ENCODE measurements at regions not wholly inside any gene's neighbourhood (a gene's known extent, or its start where the extent isn't known, plus 50 kb on each side); places are given as distances from the start of the nearest gene placed in this dataset.
"Not testable (repeated sequence)": the region's sequence is repeated elsewhere in the genome, so short reads cannot be mapped to it uniquely, and the experiment has no call there.

GRCh38 chr5:39618391-39618790 is 193.6 kb upstream of the DAB2 start:
- Histone ChIP-seq H3K4me3 (replicated peaks in 1 of 4; ENCODE audit: control extremely low read depth in 1 of 4, insufficient read depth in 1 of 4, low read depth in 3 of 4, low read length in 4 of 4) (no peak overlapping the region), H3K9ac (ENCODE audit: insufficient read depth, low read length) (no peak overlapping the region), H4K20me1 (ENCODE audit: control insufficient read depth, extremely low read depth, insufficient read depth, low read length) (no peaks in the 10 kb centered on the region), H3K4me2 (ENCODE audit: extremely low read depth, insufficient read depth, low read length) (no peak overlapping the region), H3K27ac (ENCODE audit: insufficient read depth, low read length) (no peak overlapping the region), H3K79me2 (ENCODE audit: control insufficient read depth, insufficient read depth, low read length) (no peaks in the 10 kb centered on the region), H2AFZ (ENCODE audit: low read length) (no peak overlapping the region), H3K4me1 (ENCODE audit: control insufficient read depth, extremely low read depth, insufficient read depth, low read length) (no peaks in the 10 kb centered on the region), H3K9me3 (ENCODE audit: control insufficient read depth, insufficient read depth, low read depth, low read length) (no peaks in the 10 kb centered on the region), H3K36me3 (ENCODE audit: control insufficient read depth, insufficient read depth, low read length) (no peaks in the 10 kb centered on the region), H3K27me3 (ENCODE audit: control insufficient read depth, insufficient read depth, low read length) (no peaks in the 10 kb centered on the region)
- DNase-seq (ENCODE audit: low read depth in 2 of 2), result no peak
- TF ChIP-seq EZH2 (IDR thresholded peaks at IDR 0.05; ENCODE audit: low read length, missing control alignments) (no peak), CTCF (conservative IDR thresholded peaks at IDR 0.05 in 1 of 2, IDR thresholded peaks at IDR 0.05 in 1 of 2; ENCODE audit: low read depth in 1 of 2, low read length in 2 of 2) (no peak)

GRCh38 chr5:39616131-39616530 is 191.4 kb upstream of the DAB2 start:
- Histone ChIP-seq H3K4me1 (ENCODE audit: control insufficient read depth, extremely low read depth, insufficient read depth, low read length) (no peaks in the 10 kb centered on the region), H4K20me1 (ENCODE audit: control insufficient read depth, extremely low read depth, insufficient read depth, low read length) (no peaks in the 10 kb centered on the region), H3K27me3 (ENCODE audit: control insufficient read depth, insufficient read depth, low read length) (no peaks in the 10 kb centered on the region), H3K4me2 (ENCODE audit: extremely low read depth, insufficient read depth, low read length) (no peak overlapping the region), H3K36me3 (ENCODE audit: control insufficient read depth, insufficient read depth, low read length) (no peaks in the 10 kb centered on the region), H3K9ac (ENCODE audit: insufficient read depth, low read length) (no peak overlapping the region), H3K9me3 (ENCODE audit: control insufficient read depth, insufficient read depth, low read depth, low read length) (no peaks in the 10 kb centered on the region), H2AFZ (ENCODE audit: low read length) (no peak overlapping the region), H3K79me2 (ENCODE audit: control insufficient read depth, insufficient read depth, low read length) (no peaks in the 10 kb centered on the region), H3K4me3 (replicated peaks in 1 of 4; ENCODE audit: control extremely low read depth in 1 of 4, insufficient read depth in 1 of 4, low read depth in 3 of 4, low read length in 4 of 4) (no peak overlapping the region), H3K27ac (ENCODE audit: insufficient read depth, low read length) (no peak overlapping the region)
- peak in 1 of 2 donors; percentile 74 for DNase-seq (ENCODE audit: low read depth in 2 of 2)
- TF ChIP-seq EZH2 (IDR thresholded peaks at IDR 0.05; ENCODE audit: low read length, missing control alignments) (no peak), CTCF (conservative IDR thresholded peaks at IDR 0.05 in 1 of 2, IDR thresholded peaks at IDR 0.05 in 1 of 2; ENCODE audit: low read depth in 1 of 2, low read length in 2 of 2) (no peak)

GRCh38 chr5:39611076-39611475 is 186.3 kb upstream of the DAB2 start:
- not testable (repeated sequence) for H4K20me1 ChIP-seq (ENCODE audit: control insufficient read depth, extremely low read depth, insufficient read depth, low read length); H3K4me3 ChIP-seq (replicated peaks in 1 of 4; ENCODE audit: control extremely low read depth in 1 of 4, insufficient read depth in 1 of 4, low read depth in 3 of 4, low read length in 4 of 4); H3K9ac ChIP-seq (ENCODE audit: insufficient read depth, low read length); DNase-seq (ENCODE audit: low read depth in 2 of 2); H3K36me3 ChIP-seq (ENCODE audit: control insufficient read depth, insufficient read depth, low read length); H3K4me1 ChIP-seq (ENCODE audit: control insufficient read depth, extremely low read depth, insufficient read depth, low read length); H3K27ac ChIP-seq (ENCODE audit: insufficient read depth, low read length); H3K4me2 ChIP-seq (ENCODE audit: extremely low read depth, insufficient read depth, low read length); H3K79me2 ChIP-seq (ENCODE audit: control insufficient read depth, insufficient read depth, low read length); H3K27me3 ChIP-seq (ENCODE audit: control insufficient read depth, insufficient read depth, low read length); H2AFZ ChIP-seq (ENCODE audit: low read length); H3K9me3 ChIP-seq (ENCODE audit: control insufficient read depth, insufficient read depth, low read depth, low read length)

All from fibroblast of lung (primary cell).